HEK293 (cell line): ENCODE measurements at regions not wholly inside any gene's neighbourhood (a gene's known extent, or its start where the extent isn't known, plus 50 kb on each side); places are given as distances from the start of the nearest gene placed in this dataset.

Source experiments
- CTCF ChIP-seq: fragments of 450-650 bp; formaldehyde crosslinking; IDR thresholded peaks from 2 replicates; pipeline ENCODE4 v1.5.1; 2016; ENCODE audit warnings: missing biosample characterization, missing genetic modification characterization
- REST ChIP-seq: fragments of 450-650 bp; formaldehyde crosslinking; IDR thresholded peaks from 2 replicates; pipeline ENCODE4 v1.5.1; 2016; ENCODE audit warnings: missing biosample characterization, missing genetic modification characterization
- ZNF274 ChIP-seq, 2 experiments: fragments of 200-500 bp in 1 of 2; fragments of 450-650 bp in 1 of 2; sonication (Bioruptor generic) in 1 of 2; formaldehyde crosslinking in 1 of 2; IDR thresholded peaks; 2 replicates each; pipeline versions ENCODE4 v1.5.1 to v1.6.1; 2014 to 2016; ENCODE audit warnings: borderline replicate concordance in 1 of 2, inconsistent platforms in 1 of 2, low read length in 1 of 2, missing biosample characterization in 1 of 2, missing genetic modification characterization in 1 of 2
- ZNF514 ChIP-seq: fragments of 450-650 bp; formaldehyde crosslinking; IDR thresholded peaks from 2 replicates; pipeline ENCODE4 v1.5.1; 2016; ENCODE audit warnings: missing biosample characterization, missing genetic modification characterization

GRCh38 chr15:68488290-68488689, 56.3 kb upstream of the ITGA11 start:
- TF ChIP-seq CTCF (tag by site-specific recombination) (no peak), ZNF274 (IDR thresholded peaks at IDR 0.05; ENCODE audit: low read length) (no peak), ZNF274 (tag by site-specific recombination; IDR thresholded peaks at IDR 0.05; ENCODE audit: borderline replicate concordance) (no peak), REST (tag by site-specific recombination) (no peak), ZNF514 (no peak)
